ENCODE measurements at regions not wholly inside any gene's neighbourhood (a gene's known extent, or its start where the extent isn't known, plus 50 kb on each side); places are given as distances from the start of the nearest gene placed in this dataset.

- Mint-ChIP-seq H3K4me1 (ENCODE audit: unreplicated experiment) (no peaks in the 10 kb centered on the region), H3K4me3 (no peak overlapping the region), H3K27me3 (no peaks in the 10 kb centered on the region), H3K27ac (no peak overlapping the region), H3K9me3 (peaks cover 10% of the 10 kb centered on the region), H3K36me3 (no peaks in the 10 kb centered on the region)
- TF ChIP-seq, protein P1, sequence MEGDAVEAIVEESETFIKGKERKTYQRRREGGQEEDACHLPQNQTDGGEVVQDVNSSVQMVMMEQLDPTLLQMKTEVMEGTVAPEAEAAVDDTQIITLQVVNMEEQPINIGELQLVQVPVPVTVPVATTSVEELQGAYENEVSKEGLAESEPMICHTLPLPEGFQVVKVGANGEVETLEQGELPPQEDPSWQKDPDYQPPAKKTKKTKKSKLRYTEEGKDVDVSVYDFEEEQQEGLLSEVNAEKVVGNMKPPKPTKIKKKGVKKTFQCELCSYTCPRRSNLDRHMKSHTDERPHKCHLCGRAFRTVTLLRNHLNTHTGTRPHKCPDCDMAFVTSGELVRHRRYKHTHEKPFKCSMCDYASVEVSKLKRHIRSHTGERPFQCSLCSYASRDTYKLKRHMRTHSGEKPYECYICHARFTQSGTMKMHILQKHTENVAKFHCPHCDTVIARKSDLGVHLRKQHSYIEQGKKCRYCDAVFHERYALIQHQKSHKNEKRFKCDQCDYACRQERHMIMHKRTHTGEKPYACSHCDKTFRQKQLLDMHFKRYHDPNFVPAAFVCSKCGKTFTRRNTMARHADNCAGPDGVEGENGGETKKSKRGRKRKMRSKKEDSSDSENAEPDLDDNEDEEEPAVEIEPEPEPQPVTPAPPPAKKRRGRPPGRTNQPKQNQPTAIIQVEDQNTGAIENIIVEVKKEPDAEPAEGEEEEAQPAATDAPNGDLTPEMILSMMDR (conservative IDR thresholded peaks at IDR 0.05): no peak
- DNase-seq (ENCODE audit: extremely low spot score, unreplicated experiment): no peak
Observed at GRCh38 chr3:162329514-162329913, 832.9 kb downstream of the OTOL1 start.

GRCh38 chr3:162332344-162332743, 835.7 kb downstream of the OTOL1 start:
- H3K27ac Mint-ChIP-seq: no peak overlapping the region
- H3K27me3 Mint-ChIP-seq: no peaks in the 10 kb centered on the region
- no peak overlapping the region for H3K4me3 Mint-ChIP-seq
- no peaks in the 10 kb centered on the region for H3K36me3 Mint-ChIP-seq
- TF ChIP-seq, protein P1 (conservative IDR thresholded peaks at IDR 0.05): no peak
- no peak for DNase-seq (ENCODE audit: extremely low spot score, unreplicated experiment)
- peaks cover 10% of the 10 kb centered on the region for H3K9me3 Mint-ChIP-seq
- no peaks in the 10 kb centered on the region for H3K4me1 Mint-ChIP-seq (ENCODE audit: unreplicated experiment)

GRCh38 chr3:162334537-162334936, 837.9 kb downstream of the OTOL1 start:
- Mint-ChIP-seq H3K27me3 (no peaks in the 10 kb centered on the region), H3K27ac (no peak overlapping the region), H3K4me3 (no peak overlapping the region), H3K4me1 (ENCODE audit: unreplicated experiment) (no peaks in the 10 kb centered on the region), H3K9me3 (peaks cover 4% of the 10 kb centered on the region), H3K36me3 (no peaks in the 10 kb centered on the region)
- TF ChIP-seq, protein P1 (conservative IDR thresholded peaks at IDR 0.05): no peak
- DNase-seq (ENCODE audit: extremely low spot score, unreplicated experiment): no peak

GRCh38 chr3:162337630-162338029, 841.0 kb downstream of the OTOL1 start:
- DNase-seq (ENCODE audit: extremely low spot score, unreplicated experiment): no peak
- Mint-ChIP-seq H3K27me3 (no peaks in the 10 kb centered on the region), H3K27ac (no peak overlapping the region), H3K36me3 (no peaks in the 10 kb centered on the region), H3K9me3 (peaks cover 4% of the 10 kb centered on the region), H3K4me1 (ENCODE audit: unreplicated experiment) (no peaks in the 10 kb centered on the region), H3K4me3 (no peak overlapping the region)
- TF ChIP-seq, protein P1 (conservative IDR thresholded peaks at IDR 0.05): no peak

DNA sequence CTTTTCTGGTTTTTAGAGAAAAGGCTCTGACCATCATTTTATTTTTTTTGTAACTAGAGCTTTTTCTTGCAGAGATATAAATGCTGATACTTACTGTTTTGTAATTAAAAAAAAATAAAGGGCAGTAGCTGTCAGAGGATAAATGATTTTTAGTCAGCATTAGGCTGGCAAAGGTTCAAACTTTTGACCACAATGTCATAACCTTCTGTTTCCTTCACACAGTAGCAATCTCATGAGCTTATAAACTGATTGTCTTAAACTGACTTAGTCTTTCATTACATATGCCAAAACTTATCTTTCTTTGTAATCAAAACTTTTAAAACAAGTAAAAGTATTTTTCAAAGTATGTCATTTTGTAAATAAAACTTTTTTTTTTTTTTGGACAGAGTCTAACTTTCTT, 841.9 kb downstream of the OTOL1 start:
- TF ChIP-seq, protein P1 (conservative IDR thresholded peaks at IDR 0.05): no peak
- no peaks in the 10 kb centered on the region for H3K36me3 Mint-ChIP-seq
- no peak for DNase-seq (ENCODE audit: extremely low spot score, unreplicated experiment)
- H3K27ac Mint-ChIP-seq: no peak overlapping the region
- no peak overlapping the region for H3K4me3 Mint-ChIP-seq
- peaks cover 4% of the 10 kb centered on the region for H3K9me3 Mint-ChIP-seq
- H3K4me1 Mint-ChIP-seq (ENCODE audit: unreplicated experiment): no peaks in the 10 kb centered on the region
- no peaks in the 10 kb centered on the region for H3K27me3 Mint-ChIP-seq

GRCh38 chr3:162348912-162349311, 852.3 kb downstream of the OTOL1 start:
- no peak for DNase-seq (ENCODE audit: extremely low spot score, unreplicated experiment)
- TF ChIP-seq, protein P1 (conservative IDR thresholded peaks at IDR 0.05): no peak
- no peaks in the 10 kb centered on the region for H3K27me3 Mint-ChIP-seq
- H3K36me3 Mint-ChIP-seq: no peaks in the 10 kb centered on the region
- no peaks in the 10 kb centered on the region for H3K4me1 Mint-ChIP-seq (ENCODE audit: unreplicated experiment)
- no peak overlapping the region for H3K4me3 Mint-ChIP-seq
- H3K27ac Mint-ChIP-seq: no peak overlapping the region
- no peaks in the 10 kb centered on the region for H3K9me3 Mint-ChIP-seq

Data from type B pancreatic cell (in vitro differentiated cells).